GM19463 (cell line): ENCODE measurements at regions not wholly inside any gene's neighbourhood (a gene's known extent, or its start where the extent isn't known, plus 50 kb on each side); places are given as distances from the start of the nearest gene placed in this dataset.

Source experiments
- ATAC-seq: cut with Tn5 transposase; IDR thresholded peaks from one replicate; pipeline ENCODE4 v1.9.1; 2021; ENCODE audit warnings: mild to moderate bottlenecking, moderate library complexity; ENCODE audit not compliant: unreplicated experiment

- ATAC-seq, result no peak
These were observed 1485.5 kb downstream of the TECRL start for GRCh38 chr4:62923783-62924182.

DNA sequence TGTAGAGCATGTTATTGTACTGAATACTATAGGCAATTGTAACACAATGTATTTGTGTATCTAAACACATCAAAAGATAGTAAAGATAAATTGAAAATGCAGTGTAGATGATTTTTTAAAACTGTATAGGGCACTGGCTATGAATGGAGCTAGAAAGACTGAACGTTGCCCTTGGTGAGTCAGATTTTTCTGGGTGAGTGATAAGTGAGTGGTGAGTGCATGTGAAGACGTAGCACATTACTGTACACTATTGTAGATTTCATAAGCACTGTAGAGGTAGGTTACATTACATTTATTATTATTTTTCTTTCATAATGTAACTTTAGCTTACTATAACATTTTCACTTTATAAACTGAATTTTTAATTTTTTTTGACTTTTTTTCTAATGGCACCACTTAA, 1491.6 kb downstream of the TECRL start:
- no peak for ATAC-seq

DNA sequence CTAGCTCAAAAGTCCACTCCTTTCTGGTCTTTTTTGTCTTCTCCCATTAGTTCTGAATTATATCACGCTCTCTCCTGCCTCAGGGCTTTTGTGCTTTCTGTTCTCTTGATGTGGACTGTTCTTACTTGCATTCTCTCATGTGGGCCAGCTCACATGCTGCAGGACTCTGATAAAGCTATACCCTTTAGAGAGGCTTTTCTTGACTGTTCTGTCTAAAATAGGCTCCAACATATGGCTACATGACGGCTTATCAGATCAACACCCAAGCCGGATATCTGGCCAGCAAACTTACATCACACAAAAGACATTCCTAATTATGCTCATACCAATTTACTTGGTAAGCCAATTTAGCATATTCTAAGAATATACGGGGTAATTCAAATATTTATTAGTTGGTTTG, 1494.5 kb downstream of the TECRL start:
- ATAC-seq, result no peak

DNA sequence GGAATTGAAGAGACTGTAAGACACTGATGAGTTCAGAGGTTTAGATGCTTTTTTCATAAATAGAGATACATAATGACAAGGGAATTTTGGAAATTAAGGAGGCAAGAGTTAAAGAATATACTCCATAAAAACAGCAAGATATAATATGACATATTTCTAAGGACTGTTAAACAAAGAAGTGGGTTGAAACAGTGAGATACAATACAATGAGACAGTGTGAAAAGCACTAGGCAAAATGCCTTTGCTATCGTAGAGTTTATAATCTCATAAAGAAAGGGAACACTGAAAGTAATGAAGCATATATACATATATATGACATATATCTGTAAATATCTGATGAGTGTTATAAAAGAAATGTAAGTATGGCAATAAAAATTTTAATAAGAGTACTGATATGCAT, 1496.2 kb downstream of the TECRL start:
- ATAC-seq, result no peak

GRCh38 chr4:62912531-62912930, 1496.7 kb downstream of the TECRL start:
- no peak for ATAC-seq

DNA sequence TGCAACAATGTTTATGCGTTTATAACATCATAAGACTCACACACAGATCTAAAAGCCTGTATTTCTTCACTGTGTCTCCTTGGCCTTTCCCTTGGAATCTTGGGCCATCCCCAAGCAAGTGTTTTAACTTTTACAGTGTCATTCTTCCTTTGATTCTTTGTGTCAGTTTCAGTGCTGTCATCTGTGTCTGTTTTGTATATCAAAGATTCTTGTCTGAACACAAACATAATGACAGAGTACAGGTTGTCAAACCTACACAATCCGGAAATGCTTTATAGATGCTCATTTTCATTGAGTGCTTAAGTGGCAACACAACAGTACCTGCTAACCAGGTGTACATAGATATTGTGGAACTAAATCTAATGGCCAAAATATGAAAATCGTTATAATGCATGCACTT, 1500.0 kb downstream of the TECRL start:
- ATAC-seq, result no peak

DNA sequence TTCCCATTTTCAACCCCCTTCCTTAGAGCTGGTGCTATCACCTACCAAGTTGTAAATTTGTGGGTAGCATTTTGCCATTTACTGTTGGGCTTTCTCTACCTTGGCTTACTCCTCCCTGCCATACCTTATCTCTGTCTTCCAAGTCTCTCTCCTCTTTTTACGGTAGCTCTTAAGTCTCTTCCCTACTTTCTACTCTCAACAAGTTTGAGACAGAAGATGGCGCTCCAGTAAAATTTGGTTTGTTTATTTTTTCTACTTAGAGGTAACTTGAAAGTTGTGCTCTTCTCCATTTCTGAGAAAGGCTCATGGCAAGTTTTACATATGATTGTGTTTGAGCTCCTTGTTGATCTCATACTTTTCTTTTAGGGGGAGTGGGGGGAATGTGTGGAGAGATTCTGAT, 1508.1 kb downstream of the TECRL start:
- no peak for ATAC-seq

DNA sequence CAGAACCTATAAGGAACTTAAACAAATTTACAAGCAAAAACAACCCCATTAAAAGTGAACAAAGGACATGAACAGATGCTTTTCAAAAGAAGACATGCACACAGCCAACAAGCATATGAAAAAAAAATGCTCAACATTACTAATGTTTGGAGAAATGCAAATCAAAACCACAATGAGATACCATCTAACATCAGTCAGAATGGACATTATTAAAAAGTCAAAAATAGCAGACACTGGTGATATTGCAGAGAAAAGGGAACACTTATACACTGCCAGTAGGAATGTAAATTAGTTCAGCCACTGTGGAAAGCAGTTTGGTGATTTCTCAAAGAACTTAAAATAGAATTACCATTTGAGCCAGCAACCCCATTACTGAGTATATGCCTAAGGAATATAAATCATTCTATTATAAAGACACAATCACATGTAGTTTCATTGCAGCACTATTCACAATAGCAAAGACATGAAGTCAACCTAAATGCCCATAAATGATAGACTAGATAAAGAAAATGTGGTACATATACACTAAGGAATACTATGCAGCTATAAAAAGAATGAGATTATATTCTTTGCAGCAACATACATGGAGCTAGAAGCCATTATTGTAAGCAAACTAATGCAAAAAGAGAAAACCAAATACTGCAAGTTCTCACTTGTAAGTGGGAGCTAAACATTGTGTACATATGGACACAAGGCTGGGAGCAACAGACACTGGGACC, 1509.4 kb downstream of the TECRL start:
- ATAC-seq, result no peak

GRCh38 chr4:62898115-62898514, 1511.1 kb downstream of the TECRL start:
- ATAC-seq, result no peak

- no peak for ATAC-seq
These were observed 1512.5 kb downstream of the TECRL start for GRCh38 chr4:62896721-62897120.

- ATAC-seq, result peak; percentile 70
These were observed 1527.3 kb downstream of the TECRL start for GRCh38 chr4:62881901-62882300.

GRCh38 chr4:62881210-62881609, 1528.0 kb downstream of the TECRL start:
- ATAC-seq, result no peak

- ATAC-seq, result no peak
These were observed 1536.4 kb downstream of the TECRL start for GRCh38 chr4:62872856-62873255.

DNA sequence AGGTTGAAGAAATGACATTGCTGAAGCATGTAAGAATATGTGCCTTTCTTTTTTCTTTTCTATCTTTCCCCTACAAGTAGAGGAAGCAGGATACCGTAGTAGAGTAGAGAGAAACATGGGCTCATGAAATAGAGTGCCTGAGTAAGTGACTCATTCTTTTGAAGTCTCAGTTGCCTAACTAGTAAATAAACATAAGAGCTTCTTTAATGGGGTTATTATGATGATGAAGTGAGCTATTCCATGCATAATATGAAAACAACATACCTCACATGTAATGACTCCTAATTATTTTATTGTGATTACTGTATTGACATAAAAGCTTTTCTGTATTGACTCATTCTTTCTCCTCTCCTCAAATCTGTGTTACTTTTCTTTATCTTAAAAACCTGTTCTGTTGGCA, 1538.2 kb downstream of the TECRL start:
- no peak for ATAC-seq

- no peak for ATAC-seq
These were observed 1538.8 kb downstream of the TECRL start for GRCh38 chr4:62870451-62870850.

- ATAC-seq, result no peak
These were observed 1544.0 kb downstream of the TECRL start for GRCh38 chr4:62865261-62865660.

GRCh38 chr4:62849696-62850095, 1559.6 kb downstream of the TECRL start:
- ATAC-seq, result no peak

DNA sequence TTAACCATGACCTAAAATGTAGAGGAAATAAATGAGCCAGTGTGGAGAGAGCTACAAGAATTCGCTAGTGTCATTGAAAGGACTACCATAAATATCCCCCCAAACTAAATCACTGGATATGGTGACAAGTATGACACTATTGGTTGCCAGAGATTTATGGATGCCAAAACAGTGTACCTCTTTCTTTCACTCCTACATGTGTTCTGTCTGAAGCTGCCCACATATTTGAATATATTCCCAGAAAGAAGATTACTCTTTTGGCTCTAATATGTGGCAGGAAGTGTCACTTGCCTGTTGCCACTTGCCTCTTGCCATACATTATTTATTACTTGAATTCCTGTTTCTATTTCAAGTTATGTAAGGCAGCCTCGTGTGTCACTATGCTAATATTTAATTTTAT, 1573.6 kb downstream of the TECRL start:
- no peak for ATAC-seq

DNA sequence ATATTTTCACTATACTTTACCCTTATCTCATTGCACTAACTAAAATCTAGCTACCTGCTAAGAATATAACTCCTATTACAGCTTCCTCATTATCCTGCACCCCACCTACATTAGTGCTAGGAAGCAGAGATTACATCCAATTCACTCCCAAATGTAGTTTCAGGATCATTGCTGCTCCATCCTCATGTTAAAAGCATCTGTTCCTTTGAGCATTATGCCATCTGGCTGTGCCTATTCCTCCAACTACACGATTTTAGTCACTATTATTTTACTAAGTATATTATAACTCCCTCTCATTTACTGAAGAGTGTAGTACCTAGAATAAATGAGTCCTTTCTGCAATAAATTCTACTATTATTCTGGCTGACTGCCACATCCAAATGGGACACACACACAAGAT, 1586.9 kb downstream of the TECRL start:
- ATAC-seq, result no peak

DNA sequence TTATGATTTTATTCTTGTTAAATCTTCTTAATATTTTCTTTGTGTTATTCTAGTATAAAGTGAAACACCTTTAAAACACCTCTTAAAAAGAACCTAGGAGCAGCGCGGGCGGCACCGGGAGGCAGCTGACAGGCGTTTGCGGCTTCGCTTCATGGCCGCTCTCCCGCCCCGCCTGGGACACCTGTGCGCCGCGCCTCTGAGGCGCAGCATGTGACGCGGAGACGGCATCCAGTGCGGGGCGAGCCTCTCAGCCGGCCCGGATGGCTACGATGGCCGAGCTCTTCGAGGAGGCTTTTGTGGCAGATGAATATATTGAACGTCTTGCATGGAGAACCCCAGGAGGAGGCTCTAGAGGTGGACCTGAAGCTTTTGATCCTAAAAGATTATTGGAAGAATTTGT, 1592.7 kb downstream of the TECRL start:
- no peak for ATAC-seq

GRCh38 chr4:62814510-62815047, 1594.7 kb downstream of the TECRL start:
- ATAC-seq, result no peak

DNA sequence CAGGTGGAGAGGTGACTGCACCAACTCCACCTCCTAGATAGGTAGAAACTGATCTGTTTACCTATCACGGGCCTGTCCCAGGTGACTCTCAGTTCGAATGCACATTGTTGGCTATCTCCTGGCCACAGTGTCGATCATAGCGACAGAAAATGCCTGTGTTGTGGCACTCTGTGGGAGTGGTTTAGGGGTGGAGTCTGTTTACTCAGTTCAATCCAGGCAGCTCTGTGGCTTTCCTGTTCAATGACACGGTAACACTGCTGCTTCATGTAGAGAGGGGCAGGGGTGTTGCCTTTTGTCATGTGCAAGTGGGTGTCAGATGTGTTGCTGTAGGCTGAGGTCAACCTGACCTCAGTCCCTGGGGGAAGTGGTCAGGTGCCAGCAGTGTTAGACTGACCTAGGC, 1602.4 kb downstream of the TECRL start:
- ATAC-seq, result no peak

GRCh38 chr4:62804075-62804474, 1603.9 kb downstream of the ADGRL3 start:
- no peak for ATAC-seq
